GM12878 (cell line): ENCODE measurements at regions not wholly inside any gene's neighbourhood (a gene's known extent, or its start where the extent isn't known, plus 50 kb on each side); places are given as distances from the start of the nearest gene placed in this dataset.

Experiments used
- ATAC-seq: fragments of 200-7000 bp; cut with Tn5 transposase; 3 replicates; pipeline ENCODE4 v1.9.1; 2020; ENCODE audit warnings: mild to moderate bottlenecking, moderate library complexity
- BruUV-seq: library from RNA; stranded (reverse); fragments of 400-500 nt; replicated peaks from 2 replicates; lab custom pipeline; 2021; lab: Mats Ljungman, UMichigan
- CTCF ChIA-PET: fragments of 300-600 bp; sonication (Branson Sonifier 250); formaldehyde crosslinking; extraction: SDS; loops from one replicate; lab custom pipeline; 2021; ENCODE audit warnings: inconsistent platforms; lab: Yijun Ruan, JAX
- POLR2A ChIA-PET: fragments of 350-600 bp; formaldehyde crosslinking; extraction: SDS; loops from one replicate; lab custom pipeline; 2021; ENCODE audit warnings: inconsistent platforms; lab: Charles Lee
- RAD21 ChIA-PET: fragments of 300-600 bp; sonication (Branson Sonifier 250); formaldehyde crosslinking; loops from one replicate; lab custom pipeline; 2023; ENCODE audit warnings: antibody characterized with exemption; ENCODE audit not compliant: unreplicated experiment; lab: Charles Lee
- SMC1A ChIA-PET: fragments of 300-600 bp; sonication (Branson Sonifier 250); formaldehyde crosslinking; loops from one replicate; lab custom pipeline; 2023; ENCODE audit not compliant: unreplicated experiment, uncharacterized antibody; lab: Charles Lee
- DNase-seq: peaks from one replicate; pipeline ENCODE4 v3.0.0-alpha.2; 2011; ENCODE audit warnings: low read depth, low spot score
- FAIRE-seq: peaks from 3 replicates; lab custom pipeline; 2011; peaks lifted over from hg19 to GRCh38; lab: Jason Lieb, UNC
- H2AFZ ChIP-seq: 2 replicates; pipeline ENCODE4 v1.6.0; 2011; ENCODE audit warnings: low read depth, low read length, control low read depth; ENCODE audit not compliant: control insufficient read depth
- H3K27ac ChIP-seq: 2 replicates; pipeline ENCODE4 v1.5.1; 2011; ENCODE audit warnings: control low read depth; ENCODE audit not compliant: control insufficient read depth, insufficient read depth
- H3K27me3 ChIP-seq, 2 experiments: replicated peaks in 1 of 2; 2 replicates each; pipeline versions ENCODE4 v1.6.0 to v1.6.1; 2011; ENCODE audit warnings: low read length in 1 of 2; ENCODE audit not compliant: control insufficient read depth in 2 of 2, insufficient read depth in 2 of 2
- H3K36me3 ChIP-seq, 2 experiments: 2 replicates each; pipeline ENCODE4 v1.5.1; 2011; ENCODE audit warnings: low read length in 1 of 2; ENCODE audit not compliant: control insufficient read depth in 2 of 2, insufficient read depth in 2 of 2
- H3K4me1 ChIP-seq: 2 replicates; pipeline ENCODE4 v1.6.1; 2011; ENCODE audit warnings: mild to moderate bottlenecking, low read length, moderate library complexity, mixed read lengths; ENCODE audit not compliant: control insufficient read depth, insufficient read depth
- H3K4me2 ChIP-seq: 2 replicates; pipeline ENCODE4 v1.6.0; 2011; ENCODE audit warnings: control low read depth; ENCODE audit not compliant: control insufficient read depth, insufficient read depth
- H3K4me3 ChIP-seq: fragments of 200-600 bp; sonication (generic); 2 replicates; pipeline ENCODE4 v1.5.1; 2016
- H3K79me2 ChIP-seq: 2 replicates; pipeline ENCODE4 v1.6.0; 2011; ENCODE audit warnings: low read length; ENCODE audit not compliant: control insufficient read depth, insufficient read depth
- H3K9ac ChIP-seq: 2 replicates; pipeline ENCODE4 v1.8.0; 2011; ENCODE audit warnings: low read length, control low read depth, mixed read lengths; ENCODE audit not compliant: control insufficient read depth, insufficient read depth
- H3K9me3 ChIP-seq: replicated peaks from 3 replicates; pipeline ENCODE4 v1.5.1; 2011; ENCODE audit warnings: mild to moderate bottlenecking, low read length; ENCODE audit not compliant: control insufficient read depth, insufficient read depth
- H4K20me1 ChIP-seq: 2 replicates; pipeline ENCODE4 v1.6.0; 2011; ENCODE audit not compliant: control insufficient read depth, insufficient read depth
- CHD2 ChIP-seq: IDR thresholded peaks from 2 replicates; pipeline ENCODE4 v1.6.1; 2011; ENCODE audit warnings: low read depth, low read length, improper control_type of control experiment, borderline replicate concordance
- E2F8 ChIP-seq: fragments of 450-650 bp; IDR thresholded peaks from 2 replicates; pipeline ENCODE4 v1.6.1; 2018; ENCODE audit warnings: mild to moderate bottlenecking, low read depth, moderate library complexity; ENCODE audit not compliant: partially characterized antibody
- EED ChIP-seq: sonication (generic); IDR thresholded peaks from 2 replicates; pipeline ENCODE4 v1.6.1; 2016; ENCODE audit warnings: antibody characterized with exemption, low read depth
- SPI1 ChIP-seq: IDR thresholded peaks from 2 replicates; pipeline ENCODE4 v1.6.1; 2011; ENCODE audit warnings: low read depth, mild to moderate bottlenecking, low read length, moderate library complexity, borderline replicate concordance; ENCODE audit not compliant: insufficient read depth
- SREBF1 ChIP-seq: IDR thresholded peaks from 2 replicates; pipeline ENCODE4 v1.6.1; 2012; ENCODE audit warnings: mild to moderate bottlenecking, low read length
- WGBS: methylation state at CpG from one replicate; pipeline ENCODE4 v1.1.6; 2016; ENCODE audit warnings: low lambda C conversion rate; ENCODE audit not compliant: insufficient replicate concordance, insufficient coverage; ENCODE audit errors: missing lambda C conversion rate; 5-methylcytosine and 5-hydroxymethylcytosine counted together
- in situ Hi-C: fragments of 300-500 bp; cut with MboI; formaldehyde crosslinking; loops from 9 replicates; pipeline ENCODE4 v1.14.3; 2018; ENCODE audit warnings: mixed read lengths
- intact Hi-C: fragments of 100-400 bp; cut with micrococcal nuclease; formaldehyde crosslinking; loops from one replicate; pipeline ENCODE4 v1.14.2; 2022; ENCODE audit not compliant: unreplicated experiment

GRCh38 chr3:88267-88666, 108.3 kb upstream of the CHL1 start:
- H2AFZ ChIP-seq = no peak overlapping the region
- SMC1A ChIA-PET = interaction anchor here (1.2 kb wide), 2 partner anchors 23 to 267 kb away, joined by 3 to 4 read pairs; no protein-coding TSS in a partner anchor
- FAIRE-seq = no peak
- RAD21 ChIA-PET = no interaction called here
- H3K36me3 ChIP-seq = no peaks in the 10 kb centered on the region
- no peak overlapping the region for H3K9ac ChIP-seq
- CTCF ChIA-PET = interaction anchor here (1.4 to 1.5 kb wide), 2 partner anchors 120 to 266 kb away, joined by 4 to 7 read pairs; no protein-coding TSS in a partner anchor
- DNase-seq = no peak
- POLR2A ChIA-PET = no interaction called here
- H3K27me3 ChIP-seq = no peaks in the 10 kb centered on the region
- H3K4me2 ChIP-seq = no peak overlapping the region
- no peaks in the 10 kb centered on the region for H3K9me3 ChIP-seq
- ATAC-seq = no peak; the same call in 2 of the 3 replicates
- no peaks in the 10 kb centered on the region for H3K4me1 ChIP-seq
- no peak overlapping the region for H3K27ac ChIP-seq
- WGBS = 0% methylated on average over 1 of the region's 1 CpG
- in situ Hi-C loops = no loop called here
- H3K79me2 ChIP-seq = no peaks in the 10 kb centered on the region
- no TSS peak for BruUV-seq
- no peak for TF ChIP-seq CHD2
- TF ChIP-seq SREBF1 = no peak
- no peak for TF ChIP-seq E2F8
- TF ChIP-seq SPI1 = peak; percentile 15; the same call in 1 of the 2 replicates
- no peak for TF ChIP-seq EED
- TF ChIP-seq, all 136 proteins: peak for 1
- no peak overlapping the region for H3K4me3 ChIP-seq
- intact Hi-C loops = no loop called here
- H4K20me1 ChIP-seq = no peaks in the 10 kb centered on the region
